SK-N-MC (cell line): ENCODE measurements at regions not wholly inside any gene's neighbourhood (a gene's known extent, or its start where the extent isn't known, plus 50 kb on each side); places are given as distances from the start of the nearest gene placed in this dataset.

Experiments
- EZH2 ChIP-seq: fragments of 200-600 bp; sonication (generic); IDR thresholded peaks from one replicate; pipeline ENCODE4 v1.6.1; 2017; ENCODE audit warnings: antibody characterized with exemption
- POLR2AphosphoS5 ChIP-seq: IDR thresholded peaks from 2 replicates; pipeline ENCODE4 v1.6.1; 2012; ENCODE audit warnings: mild to moderate bottlenecking, low read depth, low read length, borderline replicate concordance

- 0 out of 2 replicates have a peak, but pooled peaks have one; percentile 23 for TF ChIP-seq POLR2AphosphoS5
- TF ChIP-seq EZH2: no peak
These were observed 373.7 kb downstream of the SRGAP2C start for GRCh38 chr1:121558514-121558913.
